ENCODE measurements at regions not wholly inside any gene's neighbourhood (a gene's known extent, or its start where the extent isn't known, plus 50 kb on each side); places are given as distances from the start of the nearest gene placed in this dataset.
"Not testable (repeated sequence)": the region's sequence is repeated elsewhere in the genome, so short reads cannot be mapped to it uniquely, and the experiment has no call there.

GRCh38 chr15:91652610-91653207 is 200.8 kb upstream of the SLCO3A1 start:
- Mint-ChIP-seq H3K27ac (ENCODE audit: unreplicated experiment) (no peak overlapping the region), H3K9me3 (ENCODE audit: unreplicated experiment) (peaks cover 4% of the 10 kb centered on the region), H3K36me3 (ENCODE audit: unreplicated experiment) (no peaks in the 10 kb centered on the region), H3K27me3 (ENCODE audit: unreplicated experiment) (no peaks in the 10 kb centered on the region), H3K4me1 (ENCODE audit: unreplicated experiment) (no peaks in the 10 kb centered on the region), H3K4me3 (ENCODE audit: unreplicated experiment) (no peak overlapping the region)
- no peak for TF ChIP-seq CTCF (IDR thresholded peaks at IDR 0.05)
- no peak for DNase-seq (ENCODE audit: extremely low spot score, unreplicated experiment)

GRCh38 chr15:91655563-91656290 is 197.8 kb upstream of the SLCO3A1 start:
- H3K36me3 Mint-ChIP-seq (ENCODE audit: unreplicated experiment); H3K27ac Mint-ChIP-seq (ENCODE audit: unreplicated experiment); H3K27me3 Mint-ChIP-seq (ENCODE audit: unreplicated experiment); DNase-seq (ENCODE audit: extremely low spot score, unreplicated experiment); H3K4me3 Mint-ChIP-seq (ENCODE audit: unreplicated experiment); H3K9me3 Mint-ChIP-seq (ENCODE audit: unreplicated experiment); H3K4me1 Mint-ChIP-seq (ENCODE audit: unreplicated experiment): not testable (repeated sequence)

- H3K27ac Mint-ChIP-seq (ENCODE audit: unreplicated experiment): no peak overlapping the region
- H3K4me1 Mint-ChIP-seq (ENCODE audit: unreplicated experiment): no peaks in the 10 kb centered on the region
- H3K4me3 Mint-ChIP-seq (ENCODE audit: unreplicated experiment): no peak overlapping the region
- H3K36me3 Mint-ChIP-seq (ENCODE audit: unreplicated experiment): no peaks in the 10 kb centered on the region
- no peak for DNase-seq (ENCODE audit: extremely low spot score, unreplicated experiment)
- TF ChIP-seq CTCF (IDR thresholded peaks at IDR 0.05): no peak
- no peaks in the 10 kb centered on the region for H3K27me3 Mint-ChIP-seq (ENCODE audit: unreplicated experiment)
- peaks cover 2% of the 10 kb centered on the region for H3K9me3 Mint-ChIP-seq (ENCODE audit: unreplicated experiment)
Measured at GRCh38 chr15:91660174-91660649, 193.3 kb upstream of the SLCO3A1 start.

GRCh38 chr15:91664224-91664836 is 189.2 kb upstream of the SLCO3A1 start:
- no peak for DNase-seq (ENCODE audit: extremely low spot score, unreplicated experiment)
- Mint-ChIP-seq H3K27me3 (ENCODE audit: unreplicated experiment) (no peaks in the 10 kb centered on the region), H3K4me3 (ENCODE audit: unreplicated experiment) (no peak overlapping the region), H3K27ac (ENCODE audit: unreplicated experiment) (no peak overlapping the region), H3K9me3 (ENCODE audit: unreplicated experiment) (no peaks in the 10 kb centered on the region), H3K36me3 (ENCODE audit: unreplicated experiment) (no peaks in the 10 kb centered on the region), H3K4me1 (ENCODE audit: unreplicated experiment) (no peaks in the 10 kb centered on the region)
- TF ChIP-seq CTCF (IDR thresholded peaks at IDR 0.05): no peak

GRCh38 chr15:91665212-91665611 is 188.3 kb upstream of the SLCO3A1 start:
- TF ChIP-seq CTCF (IDR thresholded peaks at IDR 0.05): no peak
- DNase-seq (ENCODE audit: extremely low spot score, unreplicated experiment): no peak
- H3K36me3 Mint-ChIP-seq (ENCODE audit: unreplicated experiment): no peaks in the 10 kb centered on the region
- H3K27me3 Mint-ChIP-seq (ENCODE audit: unreplicated experiment): no peaks in the 10 kb centered on the region
- H3K9me3 Mint-ChIP-seq (ENCODE audit: unreplicated experiment): no peaks in the 10 kb centered on the region
- H3K4me3 Mint-ChIP-seq (ENCODE audit: unreplicated experiment): no peak overlapping the region
- H3K4me1 Mint-ChIP-seq (ENCODE audit: unreplicated experiment): no peaks in the 10 kb centered on the region
- H3K27ac Mint-ChIP-seq (ENCODE audit: unreplicated experiment): no peak overlapping the region
